Duodenal mucosa (tissue), 2 donors: ENCODE measurements at regions not wholly inside any gene's neighbourhood (a gene's known extent, or its start where the extent isn't known, plus 50 kb on each side); places are given as distances from the start of the nearest gene placed in this dataset.

Source experiments
- H3K27ac ChIP-seq: one replicate; pipeline ENCODE4 v1.7.0; 2013; ENCODE audit warnings: low read depth, low read length
- H3K27me3 ChIP-seq, 2 donors: one replicate each; pipeline ENCODE4 v1.7.0; 2013; ENCODE audit warnings: low read length in 2 of 2, control low read depth in 1 of 2; ENCODE audit not compliant: insufficient read depth in 2 of 2, control insufficient read depth in 1 of 2
- H3K36me3 ChIP-seq, 2 donors: one replicate each; pipeline ENCODE4 v1.7.0; 2013; ENCODE audit warnings: low read length in 2 of 2, control low read depth in 1 of 2; ENCODE audit not compliant: insufficient read depth in 2 of 2, control insufficient read depth in 1 of 2
- H3K4me1 ChIP-seq, 2 donors: one replicate each; pipeline ENCODE4 v1.7.0; 2013; ENCODE audit warnings: low read length in 2 of 2, control low read depth in 1 of 2; ENCODE audit not compliant: insufficient read depth in 2 of 2, control insufficient read depth in 1 of 2
- H3K4me3 ChIP-seq, 2 donors: one replicate each; pipeline ENCODE4 v1.7.0; 2013; ENCODE audit warnings: low read length in 2 of 2, low read depth in 1 of 2
- H3K9ac ChIP-seq, 2 donors: one replicate each; pipeline ENCODE4 v1.7.0; 2013; ENCODE audit warnings: low read length in 2 of 2, low read depth in 1 of 2
- H3K9me3 ChIP-seq, 2 donors: one replicate each; pipeline ENCODE4 v1.7.0; 2013; ENCODE audit warnings: low read length in 2 of 2, control low read depth in 1 of 2; ENCODE audit not compliant: control insufficient read depth in 1 of 2

GRCh38 chr2:67663776-67664175 lies 266.6 kb downstream of the ETAA1 start:
- H3K27ac ChIP-seq: no peak overlapping the region
- H3K9me3 ChIP-seq: no peaks in the 10 kb centered on the region

GRCh38 chr2:67666386-67667053 lies 269.4 kb downstream of the ETAA1 start:
- H3K4me3 ChIP-seq: no peak overlapping the region
- no peaks in the 10 kb centered on the region for H3K27me3 ChIP-seq
- no peaks in the 10 kb centered on the region for H3K9me3 ChIP-seq
- no peak overlapping the region for H3K27ac ChIP-seq
- H3K9ac ChIP-seq: no peak overlapping the region
- H3K4me1 ChIP-seq: no peaks in the 10 kb centered on the region
- no peaks in the 10 kb centered on the region for H3K36me3 ChIP-seq

More at GRCh38 chr2:67663776-67664175, 266.6 kb downstream of the ETAA1 start:
- no peaks in the 10 kb centered on the region for H3K36me3 ChIP-seq
- H3K9ac ChIP-seq: no peak overlapping the region
- no peak overlapping the region for H3K4me3 ChIP-seq
- no peaks in the 10 kb centered on the region for H3K4me1 ChIP-seq
- no peaks in the 10 kb centered on the region for H3K27me3 ChIP-seq

- H3K27me3 ChIP-seq: no peaks in the 10 kb centered on the region
- no peak overlapping the region for H3K9ac ChIP-seq
- H3K9me3 ChIP-seq: no peaks in the 10 kb centered on the region
- no peak overlapping the region for H3K27ac ChIP-seq
- H3K4me1 ChIP-seq: no peaks in the 10 kb centered on the region
- no peaks in the 10 kb centered on the region for H3K36me3 ChIP-seq
- no peak overlapping the region for H3K4me3 ChIP-seq
These were observed 270.1 kb downstream of the ETAA1 start for GRCh38 chr2:67667054-67667908.

- Histone ChIP-seq H3K4me3 (no peak overlapping the region), H3K9me3 (no peaks in the 10 kb centered on the region), H3K36me3 (no peaks in the 10 kb centered on the region), H3K27me3 (no peaks in the 10 kb centered on the region), H3K4me1 (no peaks in the 10 kb centered on the region), H3K9ac (no peak overlapping the region), H3K27ac (no peak overlapping the region)
These were observed 271.4 kb downstream of the ETAA1 start for GRCh38 chr2:67668538-67668937.

GRCh38 chr2:67669168-67669567 lies 272.0 kb downstream of the ETAA1 start:
- H3K27ac ChIP-seq: no peak overlapping the region

GRCh38 chr2:67669766-67670165 lies 272.6 kb downstream of the ETAA1 start:
- Histone ChIP-seq H3K36me3 (no peaks in the 10 kb centered on the region), H3K4me3 (no peak overlapping the region), H3K9me3 (no peaks in the 10 kb centered on the region), H3K9ac (no peak overlapping the region), H3K27ac (no peak overlapping the region), H3K4me1 (no peaks in the 10 kb centered on the region), H3K27me3 (no peaks in the 10 kb centered on the region)

More at GRCh38 chr2:67669168-67669567, 272.0 kb downstream of the ETAA1 start:
- Histone ChIP-seq H3K27me3 (no peaks in the 10 kb centered on the region), H3K9me3 (no peaks in the 10 kb centered on the region), H3K4me3 (no peak overlapping the region), H3K4me1 (no peaks in the 10 kb centered on the region), H3K36me3 (no peaks in the 10 kb centered on the region), H3K9ac (no peak overlapping the region)

GRCh38 chr2:67670747-67671183 lies 273.6 kb downstream of the ETAA1 start:
- Histone ChIP-seq H3K27me3 (no peaks in the 10 kb centered on the region), H3K27ac (no peak overlapping the region), H3K36me3 (no peaks in the 10 kb centered on the region), H3K9ac (no peak overlapping the region), H3K4me3 (no peak overlapping the region), H3K9me3 (no peaks in the 10 kb centered on the region), H3K4me1 (no peaks in the 10 kb centered on the region)

- no peaks in the 10 kb centered on the region for H3K4me1 ChIP-seq
- H3K36me3 ChIP-seq: no peaks in the 10 kb centered on the region
- H3K9me3 ChIP-seq: no peaks in the 10 kb centered on the region
- no peaks in the 10 kb centered on the region for H3K27me3 ChIP-seq
- no peak overlapping the region for H3K27ac ChIP-seq
- H3K9ac ChIP-seq: no peak overlapping the region
- no peak overlapping the region for H3K4me3 ChIP-seq
These were observed 274.6 kb downstream of the ETAA1 start for GRCh38 chr2:67671464-67672450.

GRCh38 chr2:67674668-67675067 lies 277.5 kb downstream of the ETAA1 start:
- no peaks in the 10 kb centered on the region for H3K4me1 ChIP-seq
- H3K27ac ChIP-seq: no peak overlapping the region
- no peaks in the 10 kb centered on the region for H3K9me3 ChIP-seq
- H3K4me3 ChIP-seq: no peak overlapping the region
- no peak overlapping the region for H3K9ac ChIP-seq
- H3K36me3 ChIP-seq: no peaks in the 10 kb centered on the region
- no peaks in the 10 kb centered on the region for H3K27me3 ChIP-seq
